Stimulated activated CD8-positive, alpha-beta memory T cell treated with anti-CD3 and anti-CD28 coated beads, Interleukin-7, amount 100 ng/mL, for 48 hours (primary cell): ENCODE measurements at regions not wholly inside any gene's neighbourhood (a gene's known extent, or its start where the extent isn't known, plus 50 kb on each side); places are given as distances from the start of the nearest gene placed in this dataset.
"Not testable (repeated sequence)": the region's sequence is repeated elsewhere in the genome, so short reads cannot be mapped to it uniquely, and the experiment has no call there.

Source experiments
- DNase-seq, 2 donors: peaks; one replicate each; pipeline ENCODE4 v3.0.0-alpha.2; 2020; ENCODE audit warnings: low read depth in 1 of 2; ENCODE audit errors: extremely low read depth in 1 of 2

DNA sequence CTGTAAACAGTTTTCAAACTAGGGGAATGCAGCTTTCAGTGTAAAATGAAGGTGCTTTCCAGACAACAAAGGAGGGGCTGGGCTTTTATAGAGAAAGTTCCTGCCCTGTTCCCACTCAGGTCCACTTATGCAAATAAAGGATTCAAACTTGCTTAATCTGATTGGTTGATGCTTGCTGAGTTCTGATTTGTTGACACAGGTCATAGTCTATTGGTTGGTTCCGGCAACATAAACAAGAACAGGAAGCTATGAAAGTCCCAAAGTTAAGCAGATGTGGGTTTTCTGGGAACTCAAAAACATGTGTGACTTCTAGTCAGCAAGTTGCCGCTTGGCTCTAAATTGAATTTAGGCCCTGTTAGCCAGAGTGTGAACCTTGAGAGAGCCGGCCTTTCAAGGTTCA lies 194.2 kb upstream of the SVIL start:
- DNase-seq: no peak

DNA sequence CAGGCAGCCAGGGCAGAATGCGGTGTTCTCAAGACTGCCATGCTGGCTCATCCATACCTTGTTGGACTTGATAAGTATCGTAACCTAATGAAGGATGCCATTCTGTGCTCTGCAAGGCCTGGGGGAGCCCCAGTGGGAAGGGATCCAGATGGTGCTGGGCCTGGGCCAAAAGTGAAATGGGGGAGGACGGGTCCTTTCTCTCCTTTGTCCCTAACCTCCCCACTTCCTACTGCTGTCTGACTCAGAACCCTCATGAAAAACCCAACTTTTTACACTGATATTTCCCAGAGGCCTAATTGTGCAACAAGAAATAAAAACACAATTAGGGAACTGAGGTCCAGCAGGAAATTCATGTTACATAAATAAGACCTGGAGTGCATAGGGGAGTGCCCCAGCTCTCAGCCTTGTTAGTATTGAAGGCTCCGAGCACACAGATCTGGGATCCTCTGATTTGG lies 193.7 kb upstream of the SVIL start:
- DNase-seq: no peak

DNA sequence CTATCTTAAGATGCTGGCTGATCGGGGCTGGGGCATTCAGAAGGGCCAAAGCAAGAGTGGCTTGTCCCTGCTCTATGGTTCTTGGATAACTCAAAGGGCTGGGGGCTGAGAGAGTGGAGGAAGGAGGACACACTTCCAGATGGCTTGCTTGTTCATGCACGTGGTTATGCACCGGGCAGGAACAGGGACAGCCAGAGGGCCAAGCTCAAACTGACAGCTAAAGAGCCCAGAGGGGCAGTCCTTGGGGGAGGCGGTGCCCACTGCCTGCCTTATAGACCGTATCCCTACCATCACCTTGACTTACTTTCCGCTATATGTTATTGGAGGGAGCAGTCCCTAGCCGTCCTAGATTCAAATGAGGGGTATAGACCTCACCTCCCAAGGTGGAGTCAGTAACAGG lies 192.7 kb upstream of the SVIL start:
- DNase-seq: no peak

DNA sequence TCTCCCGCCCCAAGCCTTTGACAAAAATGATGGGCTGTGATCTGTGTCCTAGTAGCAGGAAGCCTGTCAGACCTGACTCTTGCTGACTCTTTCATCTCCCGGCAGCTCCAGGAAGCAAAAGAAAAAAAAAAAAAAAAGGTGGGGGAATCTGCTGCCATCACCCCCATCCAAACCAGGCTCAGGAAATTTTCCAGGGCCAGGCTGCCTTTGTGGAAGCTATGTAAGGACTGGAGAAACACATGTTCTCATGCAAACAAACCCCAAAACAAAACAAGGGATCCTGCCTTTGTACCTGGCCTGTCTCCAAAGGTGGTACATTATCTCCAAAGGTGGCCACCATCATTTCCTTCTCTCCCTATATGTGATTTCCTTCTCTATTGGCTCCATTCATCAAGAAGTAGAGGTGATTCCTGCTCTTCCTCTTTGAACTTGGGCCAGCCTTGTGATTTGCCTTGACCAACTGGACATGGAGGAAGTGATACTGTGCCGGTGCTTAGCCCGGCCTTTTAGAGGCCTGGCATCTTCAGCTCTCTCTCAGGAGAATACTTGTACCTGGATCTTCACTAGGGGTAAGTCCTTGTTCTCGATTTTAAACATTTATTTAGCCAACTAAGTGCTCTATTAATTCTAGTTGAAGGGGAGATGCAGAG lies 192.2 kb upstream of the SVIL start:
- no peak for DNase-seq

DNA sequence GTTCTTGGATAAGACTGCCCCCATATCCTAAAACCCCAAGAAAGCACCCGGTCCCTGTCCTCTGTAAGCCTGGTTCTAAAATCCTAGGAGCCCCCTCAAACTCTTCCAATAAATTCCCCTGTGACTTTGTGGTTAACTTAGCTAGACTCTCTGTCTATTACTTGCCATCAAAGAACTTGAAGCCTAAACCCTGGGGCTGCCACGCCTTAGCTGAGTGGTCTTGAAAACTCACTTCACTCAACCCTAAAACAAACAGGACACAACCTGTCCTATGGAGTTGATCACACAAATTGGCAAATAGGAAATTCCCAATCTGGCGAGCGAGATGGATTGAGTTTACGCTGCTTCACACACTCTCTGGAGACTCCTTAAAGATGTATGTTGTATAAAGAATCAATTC lies 191.4 kb upstream of the SVIL start:
- no peak for DNase-seq

DNA sequence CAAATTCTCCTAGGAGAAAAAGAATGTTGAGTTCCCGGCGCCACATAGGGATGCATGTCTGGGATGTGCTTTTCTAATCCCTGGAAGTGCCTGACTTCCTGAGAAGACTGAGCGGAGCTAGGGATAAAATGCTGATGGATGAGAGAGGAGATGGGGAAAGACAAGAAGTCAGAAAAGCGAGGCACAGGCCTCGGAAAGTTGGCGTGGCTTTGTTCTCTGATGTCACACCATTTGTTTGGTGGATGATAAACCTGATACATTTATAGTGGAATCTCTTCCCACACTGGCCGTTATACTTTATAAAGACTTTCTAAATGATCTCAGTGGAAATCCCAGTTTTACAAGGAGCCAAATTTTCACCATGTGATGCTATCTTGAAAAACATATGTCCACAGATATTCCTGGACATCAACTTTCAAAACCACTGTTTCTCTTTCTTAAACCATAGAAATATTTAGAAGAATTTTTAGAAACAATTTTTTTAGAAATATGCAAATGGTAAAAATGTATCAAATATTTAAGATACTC lies 188.8 kb upstream of the SVIL start:
- no peak for DNase-seq

DNA sequence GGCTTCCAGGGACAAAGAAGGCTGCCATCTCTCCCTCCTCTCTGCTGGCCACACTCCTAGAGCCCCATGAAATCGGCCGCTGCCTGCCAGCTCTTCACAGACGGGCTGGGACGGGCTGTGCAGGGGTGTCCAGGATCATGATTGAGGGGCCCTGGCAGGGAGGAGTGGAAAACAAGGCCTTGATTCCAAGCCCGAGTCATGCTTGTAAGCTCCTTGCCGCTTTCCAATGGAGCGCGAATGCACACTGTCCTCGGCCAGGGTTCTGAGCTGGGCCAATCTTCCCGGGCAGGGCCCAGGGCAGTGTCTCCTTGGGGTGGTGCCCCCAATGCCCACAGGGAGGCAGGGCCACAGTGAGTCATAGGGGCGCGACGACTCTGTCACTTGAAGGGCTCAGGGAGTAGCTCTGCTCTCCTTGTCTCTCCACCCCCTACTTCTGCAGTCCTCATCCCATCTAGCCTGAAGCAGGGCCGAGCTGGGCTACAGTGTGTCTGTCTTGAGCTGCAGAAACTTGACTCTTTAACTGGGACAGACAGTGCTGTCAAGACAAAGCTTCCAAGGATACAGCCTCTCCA lies 186.2 kb upstream of the SVIL start:
- no peak for DNase-seq

DNA sequence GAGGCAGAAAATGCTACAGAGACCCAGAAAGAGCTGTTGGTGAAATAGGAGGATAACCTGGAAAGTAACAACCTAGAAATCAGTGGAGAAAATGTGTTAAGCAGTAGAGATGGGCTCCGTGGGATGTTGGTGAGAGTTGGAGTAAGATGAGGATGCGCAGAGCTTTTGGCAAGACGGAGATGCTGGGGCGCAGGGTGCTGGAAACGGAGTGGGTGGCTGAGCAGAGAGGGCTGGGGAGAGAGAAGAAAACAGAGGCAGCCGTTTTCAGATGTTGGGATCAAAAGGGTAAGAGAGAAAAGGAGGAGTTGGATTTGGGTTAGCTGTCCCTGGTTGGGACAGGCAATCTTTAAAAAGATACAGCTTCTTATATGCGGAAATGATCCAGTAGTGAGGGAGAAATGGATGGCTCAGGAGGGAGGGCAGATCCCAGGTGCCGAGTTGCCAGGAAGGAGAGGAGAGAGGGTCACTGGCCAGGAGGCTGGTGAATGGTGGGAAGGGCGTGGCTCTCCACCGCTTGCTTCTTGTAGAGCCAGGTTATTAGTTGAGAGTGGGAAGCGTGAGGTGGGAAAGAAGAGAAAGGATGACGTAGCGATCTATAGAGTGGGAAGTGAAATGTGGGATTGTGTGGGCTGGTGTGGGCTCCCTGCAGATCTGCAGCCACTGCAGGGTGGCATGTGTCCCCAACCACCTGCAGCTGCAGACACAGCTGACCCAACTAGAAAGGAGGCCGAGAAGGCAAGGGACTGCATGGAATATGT lies 182.2 kb upstream of the SVIL start:
- no peak for DNase-seq

DNA sequence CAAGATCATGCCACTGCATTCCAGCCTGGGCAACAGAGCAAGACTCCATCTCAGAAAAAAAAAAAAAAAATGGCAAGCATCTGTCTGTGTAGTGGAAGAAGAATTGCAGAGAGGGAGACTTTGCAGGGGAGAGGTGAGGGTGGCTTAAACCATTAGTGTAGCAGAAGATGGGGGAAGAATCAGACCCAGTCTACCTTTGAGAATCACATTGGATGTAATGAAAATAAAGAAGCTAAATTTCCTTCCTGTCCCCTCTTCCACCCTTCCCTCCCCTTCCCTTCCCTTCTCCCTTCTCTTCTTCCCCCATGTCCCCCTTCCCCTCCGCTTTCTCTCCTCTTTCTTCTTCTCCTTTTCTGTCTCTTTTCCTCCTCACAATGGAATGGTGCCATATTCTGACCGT lies 180.8 kb upstream of the SVIL start:
- no peak for DNase-seq

DNA sequence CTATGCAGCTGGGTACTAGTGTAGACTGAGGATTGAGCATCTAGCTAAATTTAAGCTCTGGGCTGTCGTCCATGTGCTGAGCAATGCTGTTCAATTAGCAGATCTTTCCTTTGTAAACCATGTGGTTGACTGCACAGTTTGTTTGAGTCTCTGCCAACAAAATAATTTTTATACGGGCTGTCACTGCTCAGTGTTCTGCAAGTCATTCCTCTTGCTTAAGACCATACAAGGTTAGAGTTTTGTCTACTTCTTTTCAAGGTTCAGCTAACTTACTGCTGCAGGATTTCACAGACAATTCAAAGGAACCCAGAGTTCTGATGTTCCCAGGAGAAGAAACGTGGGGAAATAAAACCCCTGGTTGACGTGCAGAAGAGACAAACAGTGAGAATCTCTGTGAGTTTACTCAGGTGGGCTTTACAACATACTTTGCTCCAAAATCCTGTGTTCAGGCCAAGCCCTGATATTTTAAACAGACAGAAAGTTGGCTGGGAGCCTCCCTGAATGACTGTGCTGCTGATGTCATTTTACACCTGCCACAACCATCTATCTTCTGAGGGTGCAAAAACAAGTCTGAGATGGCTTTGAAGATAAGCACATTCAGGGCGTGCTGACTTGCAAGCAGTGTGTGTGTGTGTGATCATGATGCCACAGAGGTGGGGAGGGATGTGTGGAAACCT lies 177.1 kb upstream of the SVIL start:
- DNase-seq: peak in 1 of 2 donors; percentile 10

DNA sequence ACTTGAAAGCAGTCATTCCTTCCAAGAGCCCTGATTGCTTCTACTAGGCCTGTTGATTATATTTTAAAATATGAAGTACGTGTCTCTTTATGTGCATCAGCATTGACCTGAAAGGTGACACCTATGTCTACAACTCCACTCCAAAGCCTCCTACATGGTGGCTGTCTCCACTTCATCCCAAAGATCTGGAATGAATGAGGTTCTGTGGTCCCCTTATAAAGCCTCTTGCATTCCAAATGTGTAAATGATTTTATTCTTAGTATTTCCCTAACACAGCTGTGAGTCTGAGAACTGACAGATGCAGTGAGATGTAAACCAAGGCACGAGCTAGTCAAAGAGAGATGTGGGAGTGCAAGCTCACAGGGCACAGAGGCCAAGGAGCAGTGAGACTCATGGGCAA lies 176.0 kb upstream of the SVIL start:
- no peak for DNase-seq

DNA sequence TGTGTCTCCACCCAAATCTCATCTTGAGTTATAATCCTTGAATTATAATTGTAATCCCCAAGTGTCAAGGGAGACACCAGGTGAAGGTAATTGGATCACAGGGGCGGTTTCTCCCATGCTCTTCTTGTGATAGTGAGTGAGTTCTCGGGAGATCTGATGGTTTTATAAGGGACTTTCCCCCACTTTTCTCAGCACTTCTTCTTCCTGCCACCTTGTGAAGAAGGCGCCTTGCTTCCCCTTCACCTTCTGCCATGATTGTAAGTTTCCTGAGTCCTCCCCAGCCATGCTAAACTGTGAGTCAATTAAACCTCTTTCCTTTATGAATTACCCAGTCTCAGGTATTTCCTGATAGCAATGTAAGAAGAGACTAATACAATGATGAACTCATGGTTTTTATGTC lies 175.5 kb upstream of the SVIL start:
- not testable (repeated sequence) for DNase-seq

DNA sequence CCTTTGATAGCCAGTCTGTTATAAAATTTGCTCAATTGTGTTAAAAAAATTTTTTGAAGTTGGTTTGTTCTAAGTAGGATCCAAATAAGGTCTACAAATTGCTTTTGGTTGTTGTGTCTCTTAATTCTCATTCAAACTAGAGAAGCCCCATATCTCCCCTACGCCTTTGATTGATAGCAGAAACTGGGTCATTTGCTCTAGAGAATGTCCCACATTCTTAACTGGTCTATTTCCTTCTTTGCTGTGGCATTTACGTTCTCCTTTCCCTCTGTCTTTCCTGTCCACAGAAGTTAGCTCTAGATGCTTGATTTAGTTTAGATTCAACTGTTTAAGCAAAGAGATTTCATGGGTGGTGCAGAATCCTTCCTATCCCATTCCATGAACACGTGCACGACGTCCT lies 174.6 kb upstream of the SVIL start:
- DNase-seq: no peak

DNA sequence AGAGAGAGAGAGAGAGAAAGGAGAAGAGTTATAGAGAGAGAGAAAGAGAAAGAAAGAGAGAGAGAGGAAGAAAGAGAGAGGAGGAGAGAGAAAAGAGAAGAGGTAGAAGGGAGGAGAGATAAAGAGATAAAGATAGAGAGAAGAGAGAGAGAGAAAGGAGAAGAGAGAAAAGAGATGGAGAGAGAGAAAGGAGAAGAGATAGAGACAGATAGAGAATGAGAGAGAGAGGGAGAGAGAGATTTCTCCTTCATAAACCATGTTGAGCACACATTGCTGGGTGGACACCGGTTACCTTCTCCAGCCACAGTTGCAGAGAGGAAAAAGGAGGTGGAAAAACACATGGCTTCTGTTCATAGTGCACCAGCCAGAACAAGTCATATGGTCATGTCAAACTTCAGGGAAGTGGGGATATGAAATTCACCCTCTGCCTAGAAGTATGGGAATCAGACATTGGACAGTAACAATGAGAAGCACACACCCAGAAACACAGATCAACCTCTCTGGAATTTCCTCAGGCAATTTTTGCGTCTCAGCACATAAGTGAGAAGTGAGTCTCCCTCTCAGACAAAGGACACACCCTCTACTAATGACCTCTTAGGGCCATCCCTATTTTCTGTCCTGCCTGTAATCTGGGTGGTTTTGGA lies 172.5 kb upstream of the SVIL start:
- no peak for DNase-seq

DNA sequence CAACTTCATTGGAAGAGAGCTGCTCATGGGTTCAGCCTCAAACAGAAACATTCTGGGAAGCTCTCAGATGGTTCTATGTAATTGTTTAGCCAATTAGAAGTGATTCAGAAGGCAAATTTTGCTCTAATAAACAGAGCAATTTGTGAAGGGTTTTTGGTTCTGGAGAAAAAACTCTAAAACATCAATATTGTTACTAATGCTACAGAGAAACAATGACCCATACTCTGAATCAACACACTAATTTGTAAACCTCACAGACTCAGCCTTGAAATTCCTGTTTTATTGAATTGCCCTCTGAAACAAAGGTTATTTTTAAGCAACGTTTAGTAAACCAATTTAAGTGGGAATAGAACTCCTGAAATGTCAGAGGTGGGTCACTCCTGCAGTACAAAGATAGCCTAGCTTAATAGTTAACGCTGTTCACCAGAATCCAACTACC lies 171.6 kb upstream of the SVIL start:
- no peak for DNase-seq

DNA sequence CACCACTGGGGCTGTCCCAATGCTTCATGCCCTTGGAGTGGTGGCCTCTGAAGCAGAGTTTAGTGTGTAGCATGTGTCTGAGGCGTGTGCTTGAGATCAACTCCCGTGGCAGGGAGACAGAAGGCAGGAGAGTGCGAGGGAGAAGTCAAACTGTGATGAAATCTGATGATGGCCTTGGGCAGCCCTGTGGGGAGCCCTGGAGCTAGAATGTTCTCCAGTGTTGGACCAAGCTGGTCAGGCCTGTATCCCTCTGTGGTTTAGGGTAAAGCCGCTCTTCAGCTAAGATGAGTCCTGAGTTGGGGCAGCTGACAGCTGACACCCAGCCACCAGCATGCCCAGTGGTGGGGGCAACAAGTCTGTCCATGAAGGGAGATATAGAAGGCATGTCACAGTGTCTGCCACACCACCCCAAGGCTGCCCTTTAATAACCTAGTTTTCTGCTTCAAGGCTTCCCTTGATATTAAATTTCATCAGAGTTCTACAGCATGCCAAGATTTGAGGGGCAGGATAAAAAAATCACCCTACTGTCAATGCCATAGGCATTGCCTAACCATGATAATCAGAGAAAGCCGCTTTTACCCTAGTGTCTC lies 170.5 kb upstream of the SVIL start:
- no peak for DNase-seq

DNA sequence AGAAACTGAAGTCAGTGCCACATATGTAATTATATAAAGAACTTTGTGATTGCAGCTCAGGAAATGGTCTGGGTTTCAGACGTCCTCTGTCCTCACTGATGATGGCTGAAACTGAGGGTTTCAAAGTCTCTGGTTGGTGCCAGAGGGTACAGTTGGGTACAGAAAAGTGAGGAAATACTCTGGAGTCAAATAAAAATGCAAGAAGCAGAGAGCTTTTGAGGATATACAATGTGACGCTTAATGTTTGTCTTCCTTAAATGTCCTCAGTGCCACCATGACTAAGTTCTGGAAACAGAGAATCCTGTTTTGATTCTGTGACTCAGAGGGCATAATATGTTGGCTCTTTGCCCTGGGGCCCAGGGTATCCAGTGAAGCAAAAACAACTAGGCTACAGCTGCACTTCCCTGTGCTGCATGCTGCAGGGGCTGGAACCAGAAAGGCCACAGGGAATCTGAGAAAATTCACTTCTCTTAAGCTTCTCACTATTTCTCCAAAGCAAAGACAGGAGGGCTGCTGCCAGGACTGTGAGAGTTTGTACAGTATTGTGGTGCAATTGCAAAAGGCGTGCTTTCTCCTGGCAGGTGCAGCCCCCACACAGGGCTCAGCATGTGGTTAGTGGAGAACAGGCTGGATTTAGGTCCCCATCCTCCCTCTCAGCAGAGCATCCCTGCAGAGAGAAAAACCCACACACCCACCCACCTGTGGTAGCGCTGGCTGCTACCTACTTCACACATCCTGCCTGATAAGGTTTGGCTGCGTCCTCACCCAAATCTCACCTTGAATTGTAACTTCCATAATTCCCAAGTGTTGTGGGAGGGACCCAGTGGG lies 169.5 kb upstream of the SVIL start:
- no peak for DNase-seq

DNA sequence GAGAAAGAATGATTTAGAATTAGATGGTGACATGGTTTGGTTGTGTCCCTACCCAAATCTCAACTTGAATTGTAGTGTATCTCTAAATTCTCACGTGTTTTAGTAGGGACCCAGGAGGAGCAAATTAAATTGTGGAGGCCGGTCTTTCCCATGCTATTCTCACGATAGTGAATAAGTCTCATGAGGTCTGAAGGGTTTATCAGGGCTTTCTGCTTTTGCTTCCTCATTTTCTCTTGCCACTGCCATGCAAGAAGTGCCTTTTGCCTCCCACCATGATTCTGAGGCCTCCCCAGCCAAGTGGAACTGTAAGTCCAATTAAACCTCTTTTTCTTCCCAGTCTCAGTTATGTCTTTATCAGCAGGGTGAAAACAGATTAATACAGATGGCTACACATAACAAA lies 167.4 kb upstream of the SVIL start:
- DNase-seq: no peak

DNA sequence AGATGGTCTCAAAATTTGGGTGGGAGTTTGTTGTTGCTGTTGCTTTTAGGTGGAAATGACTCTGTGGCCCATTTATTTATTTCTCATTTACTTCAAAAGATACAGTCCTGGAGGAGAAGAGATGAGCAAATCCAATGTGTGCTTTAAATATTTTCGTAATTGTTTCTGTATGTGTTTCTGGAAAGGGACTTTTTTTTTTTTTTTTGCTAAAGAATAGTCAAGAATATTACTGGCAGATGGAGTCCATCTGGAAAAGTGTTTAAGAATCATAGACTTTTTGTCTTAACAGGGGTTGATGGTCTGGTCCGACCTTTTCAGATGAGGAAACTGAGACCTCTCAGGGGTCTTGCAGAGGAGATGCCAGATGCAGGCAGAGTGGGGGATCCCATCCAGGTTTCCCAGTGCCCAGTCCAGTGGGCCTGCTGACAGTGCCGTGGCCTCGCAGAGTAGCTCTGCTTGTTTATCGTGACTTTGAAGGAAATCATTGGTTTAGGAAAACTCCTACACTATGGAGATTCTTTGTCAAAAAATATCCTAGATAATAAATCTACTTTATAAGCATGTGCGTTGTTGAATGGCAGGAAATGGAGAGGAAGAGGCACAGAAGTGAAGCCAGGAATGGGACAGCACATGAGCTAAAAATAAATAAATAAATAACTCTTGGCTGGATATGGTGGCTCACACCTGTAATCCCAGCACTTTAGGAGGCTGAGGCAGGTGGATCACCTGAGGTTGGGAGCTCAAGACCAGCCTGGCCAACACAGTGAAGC lies 164.3 kb upstream of the SVIL start:
- no peak for DNase-seq
